PFSK-1 (cell line): ENCODE measurements at regions not wholly inside any gene's neighbourhood (a gene's known extent, or its start where the extent isn't known, plus 50 kb on each side); places are given as distances from the start of the nearest gene placed in this dataset.

Experiments
- FOXP2 ChIP-seq: optimal IDR thresholded peaks from 2 replicates; pipeline ENCODE3; 2011; ENCODE audit warnings: borderline replicate concordance, control low read depth, inconsistent platforms; ENCODE audit not compliant: insufficient read depth; ENCODE audit errors: extremely low read length, extremely low read depth
- POLR2AphosphoS5 ChIP-seq: IDR thresholded peaks from 2 replicates; pipeline ENCODE4 v1.6.1; 2012; ENCODE audit warnings: low read depth, mild to moderate bottlenecking, control low read depth, low read length, moderate library complexity
- SIN3A ChIP-seq: IDR thresholded peaks from 2 replicates; pipeline ENCODE4 v1.6.1; 2012; ENCODE audit warnings: mild to moderate bottlenecking, low read length, moderate library complexity, borderline replicate concordance; ENCODE audit not compliant: insufficient read depth
- TAF1 ChIP-seq: IDR thresholded peaks from 2 replicates; pipeline ENCODE4 v1.6.1; 2012; ENCODE audit warnings: low read length, control low read depth, borderline replicate concordance; ENCODE audit not compliant: insufficient read depth
- TF ChIP-seq, protein P1 (sequence below), 2 experiments: IDR thresholded peaks; 2 replicates each; pipeline versions ENCODE4 v1.6.1 to v1.8.0; 2011 to 2012; ENCODE audit warnings: low read depth in 2 of 2, low read length in 2 of 2, control low read depth in 1 of 2, inconsistent platforms in 1 of 2, mild to moderate bottlenecking in 1 of 2, moderate library complexity in 1 of 2; ENCODE audit not compliant: insufficient read depth in 1 of 2

DNA sequence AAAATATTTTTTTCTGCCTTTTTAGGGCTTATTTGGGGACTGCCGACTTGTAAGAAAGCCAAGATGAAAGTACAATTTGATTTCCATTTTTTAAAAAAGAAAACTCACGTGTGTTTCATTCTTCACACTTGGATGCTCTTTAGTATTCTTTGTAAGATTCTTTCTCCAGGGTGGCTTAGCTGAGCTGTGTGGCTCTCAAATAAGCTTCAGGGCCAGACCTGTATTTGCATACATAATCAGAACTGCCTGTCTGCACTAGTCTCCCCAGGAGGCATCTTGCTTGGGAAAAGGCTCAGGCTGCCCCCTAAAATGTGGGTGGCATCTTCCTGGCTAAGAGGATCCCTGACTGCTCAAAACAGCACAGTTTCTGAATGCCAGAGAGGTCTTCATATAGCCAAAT, 498.4 kb downstream of the MID1IP1 start:
- TF ChIP-seq POLR2AphosphoS5 (no peak), TAF1 (no peak), SIN3A (no peak), FOXP2 (no peak)
- TF ChIP-seq, protein P1, sequence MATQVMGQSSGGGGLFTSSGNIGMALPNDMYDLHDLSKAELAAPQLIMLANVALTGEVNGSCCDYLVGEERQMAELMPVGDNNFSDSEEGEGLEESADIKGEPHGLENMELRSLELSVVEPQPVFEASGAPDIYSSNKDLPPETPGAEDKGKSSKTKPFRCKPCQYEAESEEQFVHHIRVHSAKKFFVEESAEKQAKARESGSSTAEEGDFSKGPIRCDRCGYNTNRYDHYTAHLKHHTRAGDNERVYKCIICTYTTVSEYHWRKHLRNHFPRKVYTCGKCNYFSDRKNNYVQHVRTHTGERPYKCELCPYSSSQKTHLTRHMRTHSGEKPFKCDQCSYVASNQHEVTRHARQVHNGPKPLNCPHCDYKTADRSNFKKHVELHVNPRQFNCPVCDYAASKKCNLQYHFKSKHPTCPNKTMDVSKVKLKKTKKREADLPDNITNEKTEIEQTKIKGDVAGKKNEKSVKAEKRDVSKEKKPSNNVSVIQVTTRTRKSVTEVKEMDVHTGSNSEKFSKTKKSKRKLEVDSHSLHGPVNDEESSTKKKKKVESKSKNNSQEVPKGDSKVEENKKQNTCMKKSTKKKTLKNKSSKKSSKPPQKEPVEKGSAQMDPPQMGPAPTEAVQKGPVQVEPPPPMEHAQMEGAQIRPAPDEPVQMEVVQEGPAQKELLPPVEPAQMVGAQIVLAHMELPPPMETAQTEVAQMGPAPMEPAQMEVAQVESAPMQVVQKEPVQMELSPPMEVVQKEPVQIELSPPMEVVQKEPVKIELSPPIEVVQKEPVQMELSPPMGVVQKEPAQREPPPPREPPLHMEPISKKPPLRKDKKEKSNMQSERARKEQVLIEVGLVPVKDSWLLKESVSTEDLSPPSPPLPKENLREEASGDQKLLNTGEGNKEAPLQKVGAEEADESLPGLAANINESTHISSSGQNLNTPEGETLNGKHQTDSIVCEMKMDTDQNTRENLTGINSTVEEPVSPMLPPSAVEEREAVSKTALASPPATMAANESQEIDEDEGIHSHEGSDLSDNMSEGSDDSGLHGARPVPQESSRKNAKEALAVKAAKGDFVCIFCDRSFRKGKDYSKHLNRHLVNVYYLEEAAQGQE (IDR thresholded peaks at IDR 0.05; ENCODE audit: insufficient read depth in 1 of 2, low read depth in 2 of 2, low read length in 2 of 2): no peak
